HUES64 (cell line): ENCODE measurements at regions not wholly inside any gene's neighbourhood (a gene's known extent, or its start where the extent isn't known, plus 50 kb on each side); places are given as distances from the start of the nearest gene placed in this dataset.

Source experiments
- H3K27ac ChIP-seq: 2 replicates; pipeline ENCODE4 v1.7.0; 2013; ENCODE audit warnings: low read depth, low read length, inconsistent platforms
- H3K27me3 ChIP-seq: 2 replicates; pipeline ENCODE4 v1.6.1; 2013; ENCODE audit warnings: mild to moderate bottlenecking, low read length; ENCODE audit not compliant: insufficient read depth
- H3K36me3 ChIP-seq: 2 replicates; pipeline ENCODE4 v1.6.1; 2013; ENCODE audit warnings: mild to moderate bottlenecking, low read length; ENCODE audit not compliant: insufficient read depth
- H3K4me1 ChIP-seq: 2 replicates; pipeline ENCODE4 v1.6.1; 2013; ENCODE audit warnings: mild to moderate bottlenecking, low read length, moderate library complexity; ENCODE audit not compliant: insufficient read depth
- H3K4me3 ChIP-seq: 2 replicates; pipeline ENCODE4 v1.5.1; 2013; ENCODE audit warnings: mild to moderate bottlenecking, low read length, moderate library complexity
- H3K9ac ChIP-seq: 2 replicates; pipeline ENCODE4 v1.6.1; 2013; ENCODE audit warnings: mild to moderate bottlenecking, low read depth, low read length
- H3K9me3 ChIP-seq: 2 replicates; pipeline ENCODE4 v1.6.1; 2013; ENCODE audit warnings: low read depth, low read length; ENCODE audit not compliant: insufficient read depth
- WGBS: fragments of 150-250, 120-280 bp; methylation state at CpG from one replicate; pipeline ENCODE4 v1.1.7; 2013; ENCODE audit warnings: missing lambda C conversion rate; 5-methylcytosine and 5-hydroxymethylcytosine counted together

DNA sequence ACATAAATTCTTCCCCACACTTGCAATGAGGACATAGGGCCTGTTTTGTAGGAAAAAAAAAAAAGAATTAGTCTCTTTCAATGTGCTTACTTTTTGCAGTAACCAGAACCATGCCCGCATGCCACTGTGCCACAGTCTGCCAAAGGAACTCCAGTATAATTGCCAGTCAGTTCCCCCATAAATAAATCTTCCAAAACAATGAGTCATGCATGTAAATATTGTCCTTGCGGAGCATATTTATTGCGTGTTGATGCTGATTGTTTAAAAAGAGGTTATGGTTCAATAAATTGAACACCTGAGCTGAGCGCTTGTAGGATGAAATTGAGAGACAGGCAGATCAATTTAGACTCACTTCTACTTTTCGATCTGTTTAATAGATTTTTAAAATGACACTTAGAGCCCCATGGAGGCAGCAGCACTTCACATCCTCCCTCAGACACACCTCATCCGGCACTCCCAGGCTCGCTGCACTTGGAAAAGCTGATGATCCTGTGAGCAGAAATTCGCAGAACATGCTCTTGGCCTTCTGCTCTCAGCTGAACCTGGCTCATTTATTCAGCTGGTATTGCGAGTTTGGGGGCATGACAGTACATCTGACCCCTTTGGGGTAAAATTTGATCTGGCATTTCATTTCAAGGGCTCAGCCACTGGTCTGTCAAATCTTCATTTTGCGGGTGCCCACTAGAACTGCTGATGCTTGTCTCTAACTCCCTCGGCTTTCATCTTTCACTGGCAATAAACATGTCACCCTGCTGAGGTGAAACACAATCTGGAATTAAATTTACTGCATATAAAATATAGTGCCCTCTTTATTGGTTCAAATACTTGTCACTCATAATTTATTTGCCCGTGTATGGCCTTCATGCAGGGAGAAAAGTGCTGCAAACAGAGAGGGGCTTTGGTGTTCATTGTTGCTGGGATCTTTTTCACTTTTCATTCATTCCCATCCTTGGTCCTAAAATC, 371.1 kb upstream of the POU3F2 start:
- H3K27ac ChIP-seq, result no peak overlapping the region
- no peak overlapping the region for H3K9ac ChIP-seq
- H3K4me1 ChIP-seq, result no peaks in the 10 kb centered on the region
- H3K4me3 ChIP-seq, result no peak overlapping the region
- no peaks in the 10 kb centered on the region for H3K9me3 ChIP-seq
- H3K27me3 ChIP-seq, result no peaks in the 10 kb centered on the region
- WGBS, result 94% methylated on average over 12 of the region's 12 CpGs
- H3K36me3 ChIP-seq, result no peaks in the 10 kb centered on the region

DNA sequence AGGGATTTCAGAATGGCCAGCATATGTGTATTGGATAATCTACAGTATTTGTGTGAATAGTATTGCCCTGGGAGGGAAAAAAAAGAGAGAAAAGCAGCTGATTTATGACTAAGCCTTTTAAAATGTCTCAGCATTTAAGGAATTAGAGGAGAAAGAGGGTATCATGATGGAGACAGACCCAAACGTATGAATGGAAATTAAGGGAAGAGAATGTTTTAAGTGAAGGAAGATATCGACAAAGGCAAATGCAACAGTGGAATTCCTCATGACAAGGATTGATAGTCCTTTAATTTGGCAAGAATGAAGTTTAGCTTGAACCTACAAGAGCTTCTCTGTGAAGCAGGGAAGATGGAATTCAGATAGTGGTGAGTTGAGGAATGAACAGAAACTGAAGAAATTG, 367.3 kb upstream of the POU3F2 start:
- Histone ChIP-seq H3K4me1 (no peaks in the 10 kb centered on the region), H3K4me3 (no peak overlapping the region), H3K36me3 (no peaks in the 10 kb centered on the region), H3K27ac (no peak overlapping the region), H3K27me3 (no peaks in the 10 kb centered on the region), H3K9ac (no peak overlapping the region), H3K9me3 (no peaks in the 10 kb centered on the region)
- 80% methylated on average over 2 of the region's 2 CpGs for WGBS

DNA sequence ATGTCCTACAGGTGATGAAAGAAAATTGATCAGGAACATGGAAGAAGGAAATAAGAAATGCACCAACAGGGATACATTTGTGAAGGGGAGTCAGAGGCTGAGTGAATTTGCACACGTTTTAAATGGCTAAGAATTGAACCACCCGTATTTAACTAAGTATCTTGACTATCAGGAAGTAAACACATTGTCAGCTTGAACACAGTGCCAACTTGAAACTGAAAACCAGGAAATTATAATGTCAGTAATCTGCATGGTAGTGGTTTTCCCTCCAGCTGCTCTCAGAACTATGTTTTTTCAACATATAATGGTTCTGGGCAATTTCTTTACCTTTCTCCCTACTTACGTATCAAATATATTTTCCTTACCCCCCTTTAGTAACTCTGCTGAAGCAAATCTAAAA, 366.5 kb upstream of the POU3F2 start:
- H3K9me3 ChIP-seq, result no peaks in the 10 kb centered on the region
- no peak overlapping the region for H3K4me3 ChIP-seq
- H3K36me3 ChIP-seq, result no peaks in the 10 kb centered on the region
- no peaks in the 10 kb centered on the region for H3K4me1 ChIP-seq
- no peaks in the 10 kb centered on the region for H3K27me3 ChIP-seq
- no peak overlapping the region for H3K9ac ChIP-seq
- no peak overlapping the region for H3K27ac ChIP-seq
- WGBS, result 88% methylated on average over 3 of the region's 3 CpGs

DNA sequence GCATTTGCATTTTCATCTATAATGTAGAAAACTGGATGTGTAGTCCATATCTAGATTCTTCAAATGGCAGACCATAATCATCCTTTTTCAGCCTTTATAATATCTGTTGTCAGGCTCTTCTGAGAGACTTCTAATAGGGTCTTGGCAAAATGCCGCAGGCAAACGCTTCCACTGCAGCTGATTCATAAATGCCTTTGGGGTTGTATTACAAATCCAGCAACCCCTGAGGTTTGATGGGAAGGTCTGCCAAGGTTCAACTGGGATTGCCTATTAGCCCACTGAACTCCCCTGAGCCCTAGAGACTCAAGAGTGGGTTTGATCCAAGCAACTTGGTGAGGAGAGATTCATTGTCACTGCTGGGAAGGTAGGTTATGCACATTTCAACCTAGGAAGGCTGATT, 365.2 kb upstream of the POU3F2 start:
- Histone ChIP-seq H3K27me3 (no peaks in the 10 kb centered on the region), H3K4me1 (no peaks in the 10 kb centered on the region), H3K27ac (no peak overlapping the region), H3K9me3 (no peaks in the 10 kb centered on the region), H3K36me3 (no peaks in the 10 kb centered on the region), H3K4me3 (no peak overlapping the region), H3K9ac (no peak overlapping the region)
- WGBS, result 97% methylated on average over 2 of the region's 2 CpGs

DNA sequence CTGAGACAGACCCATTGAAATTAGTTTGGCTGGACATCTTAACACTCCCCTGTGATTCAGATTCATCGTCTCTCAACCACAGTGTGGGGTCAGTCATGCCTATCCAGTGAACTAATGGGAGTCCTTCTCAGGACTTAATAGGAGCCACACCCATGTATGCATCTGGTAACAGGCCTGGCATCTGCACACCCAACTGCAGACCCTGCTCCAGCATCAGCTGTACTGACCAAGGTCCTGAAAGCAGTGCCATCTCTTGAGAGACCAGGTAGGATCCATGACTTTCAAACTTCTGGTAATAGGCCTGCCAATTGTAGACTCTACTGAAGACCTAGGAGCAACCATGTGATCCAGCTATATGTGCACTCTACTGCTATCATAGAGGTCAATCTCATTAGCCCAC, 363.6 kb upstream of the POU3F2 start:
- Histone ChIP-seq H3K27ac (no peak overlapping the region), H3K9ac (no peak overlapping the region), H3K27me3 (no peaks in the 10 kb centered on the region), H3K9me3 (no peaks in the 10 kb centered on the region), H3K4me1 (no peaks in the 10 kb centered on the region), H3K4me3 (no peak overlapping the region), H3K36me3 (no peaks in the 10 kb centered on the region)
- WGBS, result 91% methylated on average over 1 of the region's 1 CpG

DNA sequence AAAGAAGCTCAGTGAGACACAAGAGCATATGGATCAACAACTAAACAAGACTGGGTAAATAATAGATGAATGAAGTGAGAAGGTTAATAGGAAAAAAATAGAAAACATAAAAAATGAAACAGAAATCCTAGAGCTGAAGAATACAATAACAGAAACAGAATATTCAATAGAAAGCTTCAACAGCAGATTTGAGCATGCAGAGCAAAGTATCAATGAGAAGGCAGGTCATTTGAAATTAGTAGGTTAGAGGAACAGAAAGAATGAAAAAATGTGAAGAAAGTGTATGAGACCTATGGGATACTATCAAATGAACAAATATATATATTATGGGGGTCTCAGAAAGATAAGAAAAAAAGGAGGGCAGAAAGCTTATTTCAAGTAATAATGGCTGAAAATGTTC, 362.9 kb upstream of the POU3F2 start:
- H3K27me3 ChIP-seq, result no peaks in the 10 kb centered on the region
- H3K36me3 ChIP-seq, result no peaks in the 10 kb centered on the region
- H3K9me3 ChIP-seq, result no peaks in the 10 kb centered on the region
- H3K4me3 ChIP-seq, result no peak overlapping the region
- H3K27ac ChIP-seq, result no peak overlapping the region
- H3K4me1 ChIP-seq, result no peaks in the 10 kb centered on the region
- H3K9ac ChIP-seq, result no peak overlapping the region

DNA sequence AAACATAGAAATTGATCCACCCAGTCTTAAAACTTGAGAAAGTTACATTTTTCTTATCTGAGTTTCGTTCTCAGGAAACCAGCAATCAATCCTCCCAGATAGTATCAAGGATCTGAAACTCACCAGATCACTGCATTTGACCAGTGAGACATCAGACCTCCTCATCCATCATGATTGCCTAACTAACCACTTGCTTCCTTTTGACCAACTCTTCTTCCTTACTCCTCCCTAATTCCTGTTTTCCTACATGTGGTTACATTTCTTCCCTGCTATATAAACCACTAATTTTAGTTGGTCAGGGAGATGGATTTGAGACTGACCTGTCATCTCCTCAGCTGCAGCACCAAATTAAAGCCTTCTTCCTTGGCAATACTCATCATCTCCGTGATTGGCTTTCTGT, 357.1 kb upstream of the POU3F2 start:
- H3K4me3 ChIP-seq, result no peak overlapping the region
- H3K4me1 ChIP-seq, result no peaks in the 10 kb centered on the region
- no peaks in the 10 kb centered on the region for H3K9me3 ChIP-seq
- H3K27me3 ChIP-seq, result no peaks in the 10 kb centered on the region
- H3K36me3 ChIP-seq, result no peaks in the 10 kb centered on the region
- WGBS, result 94% methylated on average over 2 of the region's 2 CpGs
- no peak overlapping the region for H3K27ac ChIP-seq
- H3K9ac ChIP-seq, result no peak overlapping the region

DNA sequence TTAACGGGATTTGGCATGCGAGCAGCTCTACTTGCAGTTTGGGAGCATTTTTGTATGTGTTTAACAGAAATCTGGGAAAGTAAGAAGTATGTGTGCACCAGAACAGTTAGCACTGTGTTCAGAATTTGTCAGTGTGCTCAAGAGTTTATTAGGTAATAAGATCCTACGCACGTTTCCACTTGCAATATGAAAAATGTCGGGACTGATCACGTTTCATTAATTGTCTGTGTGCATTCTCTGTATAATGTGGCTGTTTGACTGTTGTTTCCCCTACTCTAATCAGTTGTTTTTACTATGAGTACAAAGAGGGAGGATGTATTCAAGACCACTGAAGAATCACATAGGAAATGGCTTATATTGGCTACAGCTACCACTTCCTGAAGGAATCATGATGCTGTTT, 349.7 kb upstream of the POU3F2 start:
- 95% methylated on average over 6 of the region's 6 CpGs for WGBS
- no peaks in the 10 kb centered on the region for H3K36me3 ChIP-seq
- no peak overlapping the region for H3K27ac ChIP-seq
- H3K27me3 ChIP-seq, result no peaks in the 10 kb centered on the region
- no peak overlapping the region for H3K9ac ChIP-seq
- H3K4me1 ChIP-seq, result peaks cover 24% of the 10 kb centered on the region
- no peak overlapping the region for H3K4me3 ChIP-seq
- H3K9me3 ChIP-seq, result no peaks in the 10 kb centered on the region

DNA sequence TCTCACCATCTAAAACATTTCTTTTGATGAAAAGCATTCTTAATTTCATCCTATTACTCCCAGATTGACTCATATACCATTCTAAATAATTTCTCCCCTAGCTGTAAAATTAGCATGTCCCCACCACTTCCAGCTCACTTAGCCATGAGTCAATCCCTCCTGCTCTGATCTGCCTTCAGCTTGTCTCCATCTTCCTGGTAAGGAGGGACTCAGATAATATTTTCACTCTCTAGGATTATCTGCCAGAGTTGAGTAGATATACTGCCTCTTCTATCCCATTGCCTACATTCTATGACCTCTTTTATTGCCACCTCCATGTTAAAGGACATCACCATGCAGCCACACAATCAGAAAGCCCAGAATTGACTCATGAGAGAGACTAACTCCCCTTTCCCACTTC, 348.8 kb upstream of the POU3F2 start:
- Histone ChIP-seq H3K27ac (no peak overlapping the region), H3K9ac (no peak overlapping the region), H3K9me3 (no peaks in the 10 kb centered on the region), H3K36me3 (no peaks in the 10 kb centered on the region), H3K4me1 (peaks cover 24% of the 10 kb centered on the region), H3K4me3 (no peak overlapping the region), H3K27me3 (no peaks in the 10 kb centered on the region)

DNA sequence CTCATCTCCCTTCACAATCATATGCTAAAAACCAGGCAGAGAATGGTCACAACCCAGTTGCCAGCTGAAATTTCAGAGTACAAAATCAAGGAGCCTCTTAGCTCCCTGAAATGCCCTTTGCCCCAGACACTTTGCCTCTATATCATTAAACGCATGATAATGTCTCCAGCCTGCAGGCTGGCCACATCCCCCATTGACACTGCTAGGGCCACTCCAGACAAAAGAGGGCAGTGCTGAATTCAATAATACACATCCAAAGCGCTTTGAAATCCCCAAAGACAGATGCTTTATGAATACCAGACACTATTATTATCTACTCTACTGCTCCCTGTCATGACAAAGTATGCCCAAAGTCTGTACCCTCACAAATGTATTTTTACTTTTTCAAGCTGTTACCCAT, 348.3 kb upstream of the POU3F2 start:
- no peak overlapping the region for H3K4me3 ChIP-seq
- no peaks in the 10 kb centered on the region for H3K36me3 ChIP-seq
- 46% methylated on average over 2 of the region's 2 CpGs for WGBS
- H3K4me1 ChIP-seq, result peaks cover 24% of the 10 kb centered on the region
- no peaks in the 10 kb centered on the region for H3K9me3 ChIP-seq
- H3K27me3 ChIP-seq, result no peaks in the 10 kb centered on the region
- H3K9ac ChIP-seq, result no peak overlapping the region
- no peak overlapping the region for H3K27ac ChIP-seq

DNA sequence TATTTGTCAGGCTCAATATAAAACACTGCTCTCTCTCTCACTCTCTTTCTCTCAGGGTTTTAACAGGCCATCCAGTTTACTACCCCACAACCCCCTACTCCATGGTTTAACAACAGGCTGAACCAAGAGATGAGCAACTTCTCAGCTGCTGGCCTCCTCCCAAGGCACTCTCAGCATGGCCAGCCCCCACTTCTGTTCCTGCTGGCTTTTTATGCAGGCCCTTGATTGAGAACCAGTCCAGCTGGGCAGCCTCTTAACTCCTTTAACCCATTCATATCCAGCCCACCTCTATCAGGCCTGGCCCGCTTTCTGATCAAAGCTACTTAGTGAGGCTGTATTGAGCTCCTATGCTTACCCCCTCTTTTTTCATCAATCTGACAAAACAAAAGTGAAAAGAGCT, 346.8 kb upstream of the POU3F2 start:
- Histone ChIP-seq H3K9ac (no peak overlapping the region), H3K9me3 (no peaks in the 10 kb centered on the region), H3K36me3 (no peaks in the 10 kb centered on the region), H3K4me1 (peaks cover 24% of the 10 kb centered on the region), H3K27ac (no peak overlapping the region), H3K4me3 (no peak overlapping the region), H3K27me3 (no peaks in the 10 kb centered on the region)
- 67% methylated on average over 1 of the region's 1 CpG for WGBS
